Gastrocnemius medialis (tissue), 4 donors: ENCODE measurements at regions not wholly inside any gene's neighbourhood (a gene's known extent, or its start where the extent isn't known, plus 50 kb on each side); places are given as distances from the start of the nearest gene placed in this dataset.

Experiments used
- ATAC-seq, 2 donors: fragments of 150-250 bp; one replicate each; pipeline ENCODE4 v1.9.1; 2016
- DNase-seq, 2 donors: peaks; one replicate each; pipeline ENCODE4 v3.0.0-alpha.2; 2019
- H3K27ac ChIP-seq, 4 donors: fragments of 200-600 bp; sonication (generic); 1 replicate in 1 of 4; 2 replicates in 3 of 4; pipeline ENCODE4 v1.5.1; 2016 to 2018; ENCODE audit warnings: mild to moderate bottlenecking in 2 of 4, moderate library complexity in 1 of 4
- H3K27me3 ChIP-seq, 3 donors: fragments of 200-600 bp; sonication (generic) in 2 of 3; 1 replicate in 1 of 3; 2 replicates in 2 of 3; pipeline versions ENCODE4 v1.5.1 to v1.6.0; 2016 to 2019; ENCODE audit warnings: mild to moderate bottlenecking in 1 of 3, moderate library complexity in 1 of 3
- H3K36me3 ChIP-seq, 2 donors: fragments of 200-600 bp; sonication (generic) in 1 of 2; one replicate each; pipeline ENCODE4 v1.5.1; 2017 to 2018
- H3K4me1 ChIP-seq, 2 donors: fragments of 200-600 bp; sonication (generic) in 1 of 2; one replicate each; pipeline ENCODE4 v1.5.1; 2016 to 2017; ENCODE audit warnings: mild to moderate bottlenecking in 2 of 2
- H3K4me3 ChIP-seq, 4 donors: fragments of 200-600 bp; sonication (generic) in 3 of 4; 1 replicate in 1 of 4; 2 replicates in 3 of 4; pipeline ENCODE4 v1.5.1; 2016 to 2019; ENCODE audit warnings: mild to moderate bottlenecking in 2 of 4
- H3K9me3 ChIP-seq, 3 donors: fragments of 200-600 bp; sonication (generic) in 2 of 3; 1 replicate in 1 of 3; 2 replicates in 2 of 3; pipeline ENCODE4 v1.5.1; 2016 to 2019
- CTCF ChIP-seq, 5 experiments: fragments of 450-650 bp in 3 of 5; fragments of 200-600 bp in 2 of 5; sonication (generic) in 2 of 5; IDR thresholded peaks in 4 of 5; conservative IDR thresholded peaks in 1 of 5; 1 replicate in 4 of 5; 2 replicates in 1 of 5; pipeline ENCODE4 v1.5.1; 2016 to 2019; ENCODE audit warnings: antibody characterized with exemption in 5 of 5, mild to moderate bottlenecking in 3 of 5, moderate library complexity in 3 of 5
- POLR2A ChIP-seq, 2 donors: fragments of 450-650 bp; IDR thresholded peaks; one replicate each; pipeline ENCODE4 v1.6.1; 2017; ENCODE audit warnings: antibody characterized with exemption in 2 of 2, mild to moderate bottlenecking in 2 of 2, moderate library complexity in 2 of 2
- in situ Hi-C, 4 donors: fragments of 200-750 bp; cut with MboI; loops; one replicate each; pipeline versions ENCODE4 v1.15.0 to v1.8.0; 2017; ENCODE audit warnings: low sequenced_read_pairs in 4 of 4
- intact Hi-C: fragments of 100-400 bp; cut with DNase I; formaldehyde crosslinking; loops from one replicate; pipeline ENCODE4 v1.15.1; 2023; ENCODE audit warnings: low total_unique reads

GRCh38 chr15:31925541-31925940 lies 104.8 kb upstream of the CHRNA7 start:
- intact Hi-C loops, result no loop called here
- Histone ChIP-seq H3K4me1 (no peaks in the 10 kb centered on the region), H3K27me3 (no peaks in the 10 kb centered on the region), H3K9me3 (no peaks in the 10 kb centered on the region), H3K36me3 (no peaks in the 10 kb centered on the region), H3K4me3 (no peak overlapping the region), H3K27ac (no peak overlapping the region)
- no peak for ATAC-seq
- in situ Hi-C loops, result loop anchor here in 1 of 4 donors (25.0 kb wide), 1 partner anchor 88 kb away; no protein-coding TSS in a partner anchor
- TF ChIP-seq POLR2A (IDR thresholded peaks at IDR 0.05), result no peak
- no peak for TF ChIP-seq CTCF (IDR thresholded peaks at IDR 0.05 in 4 of 5, conservative IDR thresholded peaks at IDR 0.05 in 1 of 5)
- no peak for DNase-seq

GRCh38 chr15:31930967-31931366 lies 99.3 kb upstream of the CHRNA7 start:
- in situ Hi-C loops (loop anchor here in 1 of 4 donors (25.0 kb wide), 1 partner anchor 94 kb away; no protein-coding TSS in a partner anchor), intact Hi-C loops (no loop called here)
- H3K27me3 ChIP-seq, result no peaks in the 10 kb centered on the region
- no peaks in the 10 kb centered on the region for H3K4me1 ChIP-seq
- no peak overlapping the region for H3K4me3 ChIP-seq
- no peaks in the 10 kb centered on the region for H3K9me3 ChIP-seq
- no peak for DNase-seq
- ATAC-seq, result no peak
- TF ChIP-seq CTCF (IDR thresholded peaks at IDR 0.05 in 4 of 5, conservative IDR thresholded peaks at IDR 0.05 in 1 of 5) (no peak), POLR2A (IDR thresholded peaks at IDR 0.05) (no peak)
- no peaks in the 10 kb centered on the region for H3K36me3 ChIP-seq
- H3K27ac ChIP-seq, result no peak overlapping the region

GRCh38 chr15:31932576-31932975 lies 97.7 kb upstream of the CHRNA7 start:
- no peaks in the 10 kb centered on the region for H3K9me3 ChIP-seq
- DNase-seq (no peak), ATAC-seq (no peak)
- in situ Hi-C loops, result loop anchor here in 1 of 4 donors (25.0 kb wide), 1 partner anchor 95 kb away; no protein-coding TSS in a partner anchor
- TF ChIP-seq POLR2A (IDR thresholded peaks at IDR 0.05) (no peak), CTCF (IDR thresholded peaks at IDR 0.05 in 4 of 5, conservative IDR thresholded peaks at IDR 0.05 in 1 of 5) (no peak)
- H3K4me1 ChIP-seq, result no peaks in the 10 kb centered on the region
- H3K4me3 ChIP-seq, result no peak overlapping the region
- H3K36me3 ChIP-seq, result no peaks in the 10 kb centered on the region
- no peak overlapping the region for H3K27ac ChIP-seq
- H3K27me3 ChIP-seq, result no peaks in the 10 kb centered on the region
- intact Hi-C loops, result no loop called here

GRCh38 chr15:31934821-31935220 lies 95.5 kb upstream of the CHRNA7 start:
- Histone ChIP-seq H3K36me3 (no peaks in the 10 kb centered on the region), H3K4me3 (no peak overlapping the region), H3K27me3 (no peaks in the 10 kb centered on the region), H3K9me3 (no peaks in the 10 kb centered on the region), H3K4me1 (no peaks in the 10 kb centered on the region), H3K27ac (no peak overlapping the region)
- intact Hi-C loops, result no loop called here
- in situ Hi-C loops, result loop anchor here in 1 of 4 donors (25.0 kb wide), 1 partner anchor 98 kb away; no protein-coding TSS in a partner anchor
- no peak for ATAC-seq
- no peak for TF ChIP-seq CTCF (IDR thresholded peaks at IDR 0.05 in 4 of 5, conservative IDR thresholded peaks at IDR 0.05 in 1 of 5)
- TF ChIP-seq POLR2A (IDR thresholded peaks at IDR 0.05), result no peak
- no peak for DNase-seq

DNA sequence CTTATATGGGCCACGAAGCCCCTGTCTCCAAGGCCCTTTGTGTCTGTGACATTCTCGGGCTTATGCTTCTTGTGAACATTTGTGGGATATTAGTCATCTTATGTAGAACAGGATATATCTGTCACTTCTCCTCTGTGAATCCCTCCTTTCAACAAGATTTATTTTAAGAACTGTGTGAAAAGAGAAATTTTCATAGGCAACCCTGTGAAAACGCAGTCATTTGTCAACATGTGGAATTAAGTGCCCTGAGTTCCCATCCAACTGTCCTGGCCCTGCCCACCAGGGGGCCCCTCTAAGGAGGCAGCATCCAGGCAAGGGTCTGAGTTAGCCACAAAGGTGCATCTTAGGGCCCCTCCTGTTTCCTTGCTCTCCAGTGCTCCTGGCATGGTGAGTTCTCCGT lies 76.8 kb upstream of the CHRNA7 start:
- in situ Hi-C loops, result no loop called here
- ATAC-seq, result no peak
- no peak for TF ChIP-seq POLR2A (IDR thresholded peaks at IDR 0.05)
- no peak for TF ChIP-seq CTCF (IDR thresholded peaks at IDR 0.05 in 4 of 5, conservative IDR thresholded peaks at IDR 0.05 in 1 of 5)

More for the DNA sequence above, 76.8 kb upstream of the CHRNA7 start:
- intact Hi-C loops, result no loop called here
- H3K27me3 ChIP-seq, result peaks cover 0 to 3% (median 0%) of the 10 kb centered on the region in 3 donors
- no peak overlapping the region for H3K27ac ChIP-seq
- no peaks in the 10 kb centered on the region for H3K4me1 ChIP-seq
- H3K36me3 ChIP-seq, result no peaks in the 10 kb centered on the region
- H3K4me3 ChIP-seq, result no peak overlapping the region
- H3K9me3 ChIP-seq, result no peaks in the 10 kb centered on the region
- no peak for DNase-seq
